Stimulated activated CD8-positive, alpha-beta memory T cell treated with anti-CD3 and anti-CD28 coated beads, Interleukin-2, amount 100 ng/mL, for 1 hour (primary cell): ENCODE measurements at regions not wholly inside any gene's neighbourhood (a gene's known extent, or its start where the extent isn't known, plus 50 kb on each side); places are given as distances from the start of the nearest gene placed in this dataset.
"Not testable (repeated sequence)": the region's sequence is repeated elsewhere in the genome, so short reads cannot be mapped to it uniquely, and the experiment has no call there.

Source experiments
- DNase-seq, 2 donors: peaks; one replicate each; pipeline ENCODE4 v3.0.0-alpha.2; 2020; ENCODE audit warnings: low read depth in 2 of 2

DNA sequence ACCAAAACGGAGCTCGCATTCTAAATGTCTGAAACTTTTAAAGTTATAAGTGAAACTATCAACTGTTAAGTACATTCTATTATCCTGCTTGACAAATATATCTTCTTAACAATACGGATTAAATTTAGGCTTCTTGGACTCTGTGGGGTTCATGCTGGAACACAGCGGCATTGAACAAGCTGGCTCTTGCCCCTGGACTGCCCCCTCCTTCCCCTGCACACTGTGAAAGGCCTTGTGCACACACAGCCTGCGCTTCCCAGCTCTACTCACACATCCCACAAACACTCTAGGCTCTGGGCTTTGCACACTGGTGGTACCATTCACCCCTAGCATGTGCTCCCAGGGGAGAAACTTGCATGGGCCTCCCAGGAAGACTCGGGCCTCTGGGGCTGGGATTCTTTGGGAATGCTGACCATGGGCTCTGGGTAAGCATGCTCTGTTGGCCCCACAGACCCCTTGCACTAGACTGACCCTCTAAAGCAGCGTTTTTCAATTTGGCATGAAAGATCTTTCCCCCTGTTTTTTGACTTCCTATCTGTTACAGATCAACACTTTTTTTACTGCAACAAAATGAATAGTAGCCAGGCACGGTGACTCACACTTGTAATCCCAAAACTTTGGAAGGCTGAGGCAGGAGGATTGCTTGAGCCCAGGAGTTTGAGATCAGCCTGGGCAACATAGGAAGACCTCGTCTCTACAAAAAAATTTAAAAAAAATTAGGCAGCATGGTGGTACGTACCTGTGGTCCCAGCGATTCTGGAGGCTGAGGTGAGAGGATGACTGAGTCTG is 96.2 kb upstream of the CPM start:
- DNase-seq = no peak

GRCh38 chr12:69030321-69030720 is 97.3 kb upstream of the CPM start:
- no peak for DNase-seq

- DNase-seq = no peak
Measured at GRCh38 chr12:69036533-69036932, 103.6 kb upstream of the CPM start.

- DNase-seq = no peak
Measured at GRCh38 chr12:69036999-69037398, 104.0 kb upstream of the CPM start.

- DNase-seq = no peak
Measured at GRCh38 chr12:69039911-69040310, 106.9 kb upstream of the CPM start.

DNA sequence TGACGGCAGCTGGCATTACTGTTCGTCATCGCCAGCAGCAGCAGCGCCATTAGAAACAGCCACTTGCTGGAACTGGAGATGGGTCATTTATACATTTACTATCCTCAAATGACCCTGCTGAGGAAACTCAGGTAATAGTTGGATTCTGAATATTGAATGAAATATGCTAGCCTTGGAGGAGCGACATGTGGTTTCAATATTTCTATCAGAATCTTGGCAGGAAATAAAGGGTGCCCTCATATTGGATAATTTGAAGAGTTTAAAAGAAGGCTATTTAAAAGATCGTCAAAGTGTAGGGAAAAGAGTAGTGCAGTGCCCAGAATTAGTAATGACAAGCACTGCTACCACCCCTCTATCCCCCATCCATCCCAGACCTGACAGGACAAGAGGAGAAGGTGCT is 109.6 kb upstream of the CPM start:
- no peak for DNase-seq

DNA sequence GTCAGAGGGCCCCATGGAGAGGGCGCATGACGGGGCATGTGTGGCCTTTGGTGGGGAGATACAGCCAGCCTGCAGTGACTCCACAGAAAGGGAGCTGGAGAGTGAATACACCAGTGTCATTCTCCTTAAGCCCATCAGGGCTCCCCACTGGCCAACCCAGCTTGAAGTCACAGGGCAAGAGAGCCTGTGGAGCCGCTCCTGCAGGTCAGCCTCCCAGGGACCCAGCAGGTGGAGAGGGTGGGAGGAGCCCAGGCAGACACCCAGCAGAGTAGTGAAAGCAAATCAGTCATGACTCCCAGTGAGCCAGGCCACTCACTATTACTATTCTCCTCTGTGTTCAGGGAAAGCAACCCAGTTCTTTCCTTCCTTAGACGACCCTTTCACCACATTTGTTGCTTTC is 110.0 kb upstream of the CPM start:
- DNase-seq = no peak

GRCh38 chr12:69044887-69045286 is 111.9 kb upstream of the CPM start:
- no peak for DNase-seq

DNA sequence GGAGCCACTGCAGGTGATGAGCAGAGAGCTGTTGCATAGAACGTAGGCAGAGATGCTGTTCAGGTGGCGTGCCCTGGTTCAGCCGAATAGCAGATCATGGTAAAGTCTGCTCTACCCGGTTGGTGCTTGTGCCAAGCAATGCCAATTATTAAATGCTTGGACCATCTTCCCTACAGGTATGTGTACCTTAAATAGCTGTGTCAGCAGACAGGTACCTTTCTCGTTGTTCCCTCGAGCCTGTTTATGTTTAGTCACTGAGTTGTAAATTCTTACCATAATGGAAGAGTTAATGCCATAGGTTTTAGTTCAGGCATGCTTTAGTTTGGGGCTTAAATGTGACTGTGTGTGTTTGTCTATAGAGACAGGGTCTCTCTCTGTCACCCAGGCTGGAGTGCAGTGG is 112.5 kb upstream of the CPM start:
- DNase-seq = no peak

DNA sequence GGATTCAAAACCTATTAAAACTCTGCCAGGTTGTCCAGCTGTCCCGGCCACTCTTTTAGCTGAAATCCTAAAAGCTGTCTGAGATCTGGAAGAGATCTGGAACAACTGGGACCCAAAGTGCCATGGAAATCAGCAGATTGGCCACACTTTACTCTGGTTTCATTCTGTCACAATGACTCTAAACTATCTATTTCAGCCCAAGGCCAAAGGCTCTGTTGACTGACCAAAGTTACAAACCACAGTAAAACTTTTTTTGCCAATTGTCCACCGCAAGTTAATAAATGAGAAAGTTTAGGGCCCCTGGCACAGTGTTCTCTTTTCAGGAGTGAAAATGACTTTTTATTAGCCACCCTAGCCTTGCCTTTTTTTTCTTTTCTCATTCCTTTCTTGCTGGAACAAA is 113.4 kb upstream of the CPM start:
- no peak for DNase-seq

GRCh38 chr12:69046920-69047319 is 113.9 kb upstream of the CPM start:
- DNase-seq = no peak

DNA sequence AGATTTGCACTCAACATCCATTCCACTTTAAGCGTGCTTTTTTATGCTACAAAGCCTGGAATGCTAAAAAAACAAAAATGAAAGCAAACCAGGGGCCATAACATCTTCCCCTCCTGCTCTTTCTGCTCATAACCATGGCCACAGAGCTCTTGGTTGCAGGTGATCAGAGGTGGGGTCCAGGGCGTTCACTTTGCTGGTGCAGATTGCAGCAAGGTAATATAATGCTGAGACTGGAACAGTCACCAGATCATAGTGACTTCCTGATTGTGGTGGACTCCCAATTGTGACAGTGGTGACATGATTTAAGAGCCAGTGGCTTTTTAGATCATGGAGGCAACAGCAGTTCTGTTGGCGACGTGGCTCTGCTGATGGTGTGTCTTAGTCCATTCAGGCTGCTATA is 115.0 kb upstream of the CPM start:
- DNase-seq = no peak

DNA sequence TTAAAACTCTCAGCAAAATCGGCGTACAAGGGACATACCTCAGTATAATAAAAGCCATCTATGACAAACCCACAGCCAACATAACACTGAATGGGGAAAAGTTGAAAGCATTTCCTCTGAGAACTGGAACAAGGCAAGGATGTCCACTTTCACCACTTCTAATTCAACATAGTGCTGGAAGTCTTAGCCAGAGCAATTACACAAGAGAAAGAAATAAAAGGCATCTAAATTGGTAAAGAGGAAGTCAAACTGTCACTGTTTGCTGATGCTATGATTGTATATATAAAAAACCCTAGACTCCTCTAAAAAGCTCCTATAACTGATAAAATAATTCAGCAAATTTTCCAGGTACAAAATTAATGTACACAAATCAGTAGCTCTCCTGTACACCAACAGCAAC is 116.9 kb upstream of the CPM start:
- not testable (repeated sequence) for DNase-seq

GRCh38 chr12:69052613-69053408 is 119.8 kb upstream of the CPM start:
- no peak for DNase-seq

- DNase-seq = no peak
Measured at GRCh38 chr12:69054343-69055056, 121.5 kb upstream of the CPM start.

GRCh38 chr12:69055280-69055679 is 122.3 kb upstream of the CPM start:
- no peak for DNase-seq

DNA sequence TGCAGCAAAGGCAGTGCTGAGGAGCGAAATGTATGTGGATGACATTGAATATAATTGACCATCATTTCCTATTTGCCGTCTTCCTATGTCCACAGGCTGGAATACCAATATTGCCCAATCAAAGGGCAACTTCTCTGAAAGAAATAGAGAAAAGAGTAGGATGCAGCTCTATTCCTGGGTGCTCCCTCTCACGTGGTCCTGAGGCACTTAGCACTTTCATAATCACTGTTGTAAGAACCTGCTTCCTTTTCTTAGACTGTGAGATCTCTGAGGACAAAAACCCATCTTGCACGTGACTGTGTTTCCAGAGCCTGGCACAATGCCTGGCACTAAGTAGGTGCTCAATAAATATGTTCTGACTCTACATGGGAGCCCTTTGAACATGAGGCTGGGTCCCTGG is 122.7 kb upstream of the CPM start:
- DNase-seq = no peak

GRCh38 chr12:69056743-69057515 is 124.0 kb upstream of the CPM start:
- DNase-seq = no peak

DNA sequence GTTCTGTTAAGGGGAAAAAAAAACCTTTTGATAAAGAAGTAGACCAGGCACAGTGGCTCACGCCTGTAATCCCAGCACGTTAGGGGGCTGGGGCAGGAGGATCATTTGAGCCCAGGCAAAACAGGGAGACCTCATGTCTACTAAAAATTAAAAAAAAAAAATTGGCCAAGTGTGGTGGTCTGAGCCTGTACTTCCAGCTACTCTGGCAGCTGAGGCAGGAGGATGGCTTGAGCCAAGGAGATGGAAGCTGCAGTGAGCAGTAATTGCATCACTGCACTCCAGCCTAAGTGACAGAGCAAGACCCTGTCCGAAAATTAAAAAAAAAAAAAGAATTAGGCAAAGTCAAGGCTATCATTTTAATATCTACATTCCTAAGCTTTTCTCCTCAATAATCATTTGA is 124.8 kb upstream of the CPM start:
- no peak for DNase-seq

DNA sequence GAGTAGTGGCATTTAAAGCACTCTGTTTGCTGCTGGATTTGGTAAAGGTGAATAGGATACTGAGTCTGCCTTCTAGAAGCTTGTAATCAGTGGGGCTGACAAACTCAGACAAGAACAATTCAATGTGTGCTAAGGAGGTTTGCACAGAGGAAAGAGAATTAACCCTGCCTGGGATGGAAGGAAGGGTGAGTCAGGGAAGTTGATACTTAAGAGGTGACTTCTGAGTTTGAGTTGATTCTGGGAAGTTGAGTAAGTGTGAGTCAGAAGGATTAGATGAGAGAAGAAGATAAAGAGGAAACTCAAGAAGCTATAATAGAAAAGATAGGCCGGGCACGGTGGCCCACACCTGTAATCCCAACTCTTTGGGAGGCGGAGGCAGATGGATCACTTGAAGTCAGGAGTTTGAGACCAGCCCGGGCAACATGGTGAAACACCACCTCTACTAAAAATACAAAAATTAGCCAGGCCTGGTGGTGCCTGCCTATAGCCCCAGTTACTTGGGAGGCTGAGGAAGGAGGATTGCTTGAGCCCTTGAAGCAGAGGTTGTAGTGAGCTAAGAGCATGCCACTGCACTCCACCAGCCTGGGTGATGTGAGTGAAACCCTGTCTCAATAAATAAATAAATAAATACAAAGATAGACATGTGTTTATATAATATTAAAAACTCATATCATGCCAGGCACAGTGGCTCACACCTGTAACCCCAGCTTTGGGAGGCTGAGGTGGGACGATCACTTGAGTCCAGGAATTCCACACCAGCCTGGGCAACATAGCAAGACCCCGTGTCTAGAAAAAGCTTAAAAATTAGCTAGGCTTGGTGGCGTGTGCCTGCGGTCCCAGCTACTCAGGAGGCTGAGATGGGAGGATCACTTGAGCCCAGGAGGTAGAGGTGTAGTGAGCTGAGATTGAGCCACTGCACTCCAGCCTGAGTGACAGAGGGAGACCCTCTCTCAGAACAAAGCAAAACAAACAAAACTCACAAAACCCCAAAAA is 126.8 kb upstream of the CPM start:
- DNase-seq = no peak

- no peak for DNase-seq
Measured at GRCh38 chr12:69061574-69061973, 128.6 kb upstream of the CPM start.
